ENCODE measurements at regions not wholly inside any gene's neighbourhood (a gene's known extent, or its start where the extent isn't known, plus 50 kb on each side); places are given as distances from the start of the nearest gene placed in this dataset.

DNA sequence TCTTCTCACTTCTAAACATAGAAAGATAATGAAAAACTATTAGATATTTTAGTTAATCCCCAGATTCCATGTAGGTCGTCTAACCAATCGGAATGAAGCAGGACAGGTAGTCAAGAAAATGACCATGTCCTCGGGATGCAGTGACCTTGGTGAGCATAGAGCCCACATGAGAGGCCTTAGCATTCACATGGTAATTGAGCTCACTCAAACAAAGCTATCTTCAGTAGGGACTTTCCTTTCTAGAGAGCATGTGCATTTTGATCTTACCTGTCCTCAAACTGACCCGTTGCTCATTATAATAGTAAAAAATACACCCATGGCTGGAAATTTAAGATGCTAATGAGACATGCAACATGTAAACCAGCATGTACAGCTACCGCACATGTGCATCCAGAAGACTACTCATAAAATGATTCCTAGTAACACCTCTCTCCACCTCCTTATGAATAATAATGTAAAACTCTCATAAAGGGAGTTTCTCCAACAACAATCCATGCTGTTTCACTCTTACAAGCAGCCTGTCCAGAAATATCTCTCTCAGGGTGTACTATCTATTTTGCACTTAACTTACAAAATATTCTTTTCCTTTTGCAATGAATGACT lies 274.0 kb upstream of the CDH9 start:
- DNase-seq (ENCODE audit: low spot score): no peak
- TF ChIP-seq, protein P1, sequence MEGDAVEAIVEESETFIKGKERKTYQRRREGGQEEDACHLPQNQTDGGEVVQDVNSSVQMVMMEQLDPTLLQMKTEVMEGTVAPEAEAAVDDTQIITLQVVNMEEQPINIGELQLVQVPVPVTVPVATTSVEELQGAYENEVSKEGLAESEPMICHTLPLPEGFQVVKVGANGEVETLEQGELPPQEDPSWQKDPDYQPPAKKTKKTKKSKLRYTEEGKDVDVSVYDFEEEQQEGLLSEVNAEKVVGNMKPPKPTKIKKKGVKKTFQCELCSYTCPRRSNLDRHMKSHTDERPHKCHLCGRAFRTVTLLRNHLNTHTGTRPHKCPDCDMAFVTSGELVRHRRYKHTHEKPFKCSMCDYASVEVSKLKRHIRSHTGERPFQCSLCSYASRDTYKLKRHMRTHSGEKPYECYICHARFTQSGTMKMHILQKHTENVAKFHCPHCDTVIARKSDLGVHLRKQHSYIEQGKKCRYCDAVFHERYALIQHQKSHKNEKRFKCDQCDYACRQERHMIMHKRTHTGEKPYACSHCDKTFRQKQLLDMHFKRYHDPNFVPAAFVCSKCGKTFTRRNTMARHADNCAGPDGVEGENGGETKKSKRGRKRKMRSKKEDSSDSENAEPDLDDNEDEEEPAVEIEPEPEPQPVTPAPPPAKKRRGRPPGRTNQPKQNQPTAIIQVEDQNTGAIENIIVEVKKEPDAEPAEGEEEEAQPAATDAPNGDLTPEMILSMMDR (IDR thresholded peaks at IDR 0.05; ENCODE audit: extremely low read depth, insufficient read depth, missing control alignments): no peak
- in situ Hi-C loops (cut with MboI; ENCODE audit: low pct_unique_long_range_greater_than_20kb, low sequenced_read_pairs, unreplicated experiment): no loop called here

GRCh38 chr5:27311544-27311943 lies 273.2 kb upstream of the CDH9 start:
- in situ Hi-C loops (cut with MboI; ENCODE audit: low pct_unique_long_range_greater_than_20kb, low sequenced_read_pairs, unreplicated experiment): no loop called here
- TF ChIP-seq, protein P1 (IDR thresholded peaks at IDR 0.05; ENCODE audit: extremely low read depth, insufficient read depth, missing control alignments): no peak
- DNase-seq (ENCODE audit: low spot score): no peak

- TF ChIP-seq, protein P1 (IDR thresholded peaks at IDR 0.05; ENCODE audit: extremely low read depth, insufficient read depth, missing control alignments): no peak
- DNase-seq (ENCODE audit: low spot score): no peak
- in situ Hi-C loops (cut with MboI; ENCODE audit: low pct_unique_long_range_greater_than_20kb, low sequenced_read_pairs, unreplicated experiment): no loop called here
Measured at GRCh38 chr5:27308153-27308552, 269.8 kb upstream of the CDH9 start.

- in situ Hi-C loops (cut with MboI; ENCODE audit: low pct_unique_long_range_greater_than_20kb, low sequenced_read_pairs, unreplicated experiment): no loop called here
- TF ChIP-seq, protein P1 (IDR thresholded peaks at IDR 0.05; ENCODE audit: extremely low read depth, insufficient read depth, missing control alignments): no peak
- DNase-seq (ENCODE audit: low spot score): no peak
Measured at GRCh38 chr5:27290172-27290571, 251.8 kb upstream of the CDH9 start.

- TF ChIP-seq, protein P1 (IDR thresholded peaks at IDR 0.05; ENCODE audit: extremely low read depth, insufficient read depth, missing control alignments): no peak
- in situ Hi-C loops (cut with MboI; ENCODE audit: low pct_unique_long_range_greater_than_20kb, low sequenced_read_pairs, unreplicated experiment): no loop called here
- DNase-seq (ENCODE audit: low spot score): no peak
Measured at GRCh38 chr5:27276119-27276518, 237.7 kb upstream of the CDH9 start.

- TF ChIP-seq, protein P1 (IDR thresholded peaks at IDR 0.05; ENCODE audit: extremely low read depth, insufficient read depth, missing control alignments): no peak
- in situ Hi-C loops (cut with MboI; ENCODE audit: low pct_unique_long_range_greater_than_20kb, low sequenced_read_pairs, unreplicated experiment): no loop called here
- DNase-seq (ENCODE audit: low spot score): no peak
Measured at GRCh38 chr5:27275345-27275744, 237.0 kb upstream of the CDH9 start.
